Fibroblast of mammary gland (primary cell): ENCODE measurements at regions not wholly inside any gene's neighbourhood (a gene's known extent, or its start where the extent isn't known, plus 50 kb on each side); places are given as distances from the start of the nearest gene placed in this dataset.
"Not testable (repeated sequence)": the region's sequence is repeated elsewhere in the genome, so short reads cannot be mapped to it uniquely, and the experiment has no call there.

Source experiments
- DNase-seq: peaks from one replicate; pipeline ENCODE4 v3.0.0-alpha.2; 2010; ENCODE audit warnings: low read depth
- H3K4me3 ChIP-seq: 2 replicates; pipeline ENCODE4 v1.5.1; 2011; ENCODE audit warnings: low read depth, mild to moderate bottlenecking, low read length, moderate library complexity; ENCODE audit not compliant: control insufficient read depth
- CTCF ChIP-seq: conservative IDR thresholded peaks from 2 replicates; pipeline ENCODE4 v1.5.1; 2011; ENCODE audit warnings: low read depth, low read length, inconsistent platforms; ENCODE audit not compliant: control insufficient read depth, insufficient read depth

- no peak for DNase-seq
- TF ChIP-seq CTCF, result no peak
- no peak overlapping the region for H3K4me3 ChIP-seq
Observed at GRCh38 chr11:13184295-13184794, 93.2 kb upstream of the BMAL1 start.

- H3K4me3 ChIP-seq, result no peak overlapping the region
- TF ChIP-seq CTCF, result no peak
- DNase-seq, result no peak
Observed at GRCh38 chr11:13188179-13188578, 89.4 kb upstream of the BMAL1 start.

GRCh38 chr11:13189561-13190426, 87.8 kb upstream of the BMAL1 start:
- TF ChIP-seq CTCF, result no peak
- DNase-seq, result peak; percentile 57
- H3K4me3 ChIP-seq, result no peak overlapping the region

- no peak overlapping the region for H3K4me3 ChIP-seq
- no peak for TF ChIP-seq CTCF
- no peak for DNase-seq
Observed at GRCh38 chr11:13193613-13194012, 84.0 kb upstream of the BMAL1 start.

GRCh38 chr11:13197374-13197773, 80.2 kb upstream of the BMAL1 start:
- DNase-seq, H3K4me3 ChIP-seq: not testable (repeated sequence)

- DNase-seq, result no peak
- no peak overlapping the region for H3K4me3 ChIP-seq
- TF ChIP-seq CTCF, result no peak
Observed at GRCh38 chr11:13205486-13205885, 72.1 kb upstream of the BMAL1 start.

- DNase-seq, result no peak
- H3K4me3 ChIP-seq, result no peak overlapping the region
- TF ChIP-seq CTCF, result no peak
Observed at GRCh38 chr11:13206086-13206640, 71.4 kb upstream of the BMAL1 start.
